A673 (cell line): ENCODE measurements at regions not wholly inside any gene's neighbourhood (a gene's known extent, or its start where the extent isn't known, plus 50 kb on each side); places are given as distances from the start of the nearest gene placed in this dataset.

Experiments
- BruUV-seq: library from RNA; stranded (reverse); fragments of 400-500 nt; replicated peaks from 2 replicates; lab custom pipeline; 2021; lab: Mats Ljungman, UMichigan
- CTCF ChIA-PET: fragments of 300-600 bp; sonication (Branson Sonifier 250); formaldehyde crosslinking; loops from one replicate; lab custom pipeline; 2022; ENCODE audit warnings: antibody characterized with exemption; lab: Charles Lee
- POLR2A ChIA-PET: fragments of 300-600 bp; sonication (Branson Sonifier 250); formaldehyde crosslinking; loops from one replicate; lab custom pipeline; 2022; ENCODE audit warnings: antibody characterized with exemption; ENCODE audit not compliant: low non-redundant PET; lab: Charles Lee
- DNase-seq: peaks from one replicate; pipeline ENCODE4 v3.0.0-alpha.2; 2015; ENCODE audit warnings: low spot score
- H3K27ac ChIP-seq: fragments of 200-600 bp; sonication (generic); 2 replicates; pipeline ENCODE4 v1.5.1; 2016; ENCODE audit warnings: mixed run types, low read depth, mild to moderate bottlenecking, mixed read lengths, antibody characterized with exemption, low read length; ENCODE audit not compliant: poor library complexity, severe bottlenecking
- H3K27me3 ChIP-seq: fragments of 200-600 bp; sonication (generic); replicated peaks from 2 replicates; pipeline ENCODE4 v1.6.1; 2017; ENCODE audit warnings: mixed run types, low read depth, mild to moderate bottlenecking, mixed read lengths, antibody characterized with exemption, low read length; ENCODE audit not compliant: insufficient read depth, poor library complexity
- H3K36me3 ChIP-seq: fragments of 200-600 bp; sonication (generic); 2 replicates; pipeline ENCODE4 v1.6.1; 2016; ENCODE audit warnings: mixed run types, mild to moderate bottlenecking, mixed read lengths, antibody characterized with exemption, low read length; ENCODE audit not compliant: insufficient read depth, poor library complexity, severe bottlenecking
- H3K4me1 ChIP-seq: fragments of 200-600 bp; sonication (generic); 2 replicates; pipeline ENCODE4 v1.6.1; 2017; ENCODE audit warnings: mixed run types, mild to moderate bottlenecking, mixed read lengths, antibody characterized with exemption, low read length; ENCODE audit not compliant: insufficient read depth, poor library complexity, severe bottlenecking
- H3K4me3 ChIP-seq: fragments of 200-600 bp; sonication (generic); 2 replicates; pipeline ENCODE4 v1.5.1; 2016; ENCODE audit warnings: low read depth, mixed run types, mild to moderate bottlenecking, mixed read lengths, low read length; ENCODE audit not compliant: poor library complexity, severe bottlenecking
- H3K9me3 ChIP-seq: fragments of 200-600 bp; sonication (generic); 2 replicates; pipeline ENCODE4 v1.6.1; 2016; ENCODE audit warnings: mixed run types, low read depth, mild to moderate bottlenecking, mixed read lengths, antibody characterized with exemption, low read length; ENCODE audit not compliant: poor library complexity, severe bottlenecking
- CTCF ChIP-seq: fragments of 300-800, 200-600 bp; sonication (generic); conservative IDR thresholded peaks from 2 replicates; pipeline ENCODE4 v1.5.1; 2017; ENCODE audit warnings: low read depth, mild to moderate bottlenecking, antibody characterized with exemption, low read length, moderate library complexity, mixed read lengths
- EZH2 ChIP-seq: fragments of 200-600 bp; sonication (generic); IDR thresholded peaks from 2 replicates; pipeline ENCODE4 v1.6.1; 2017; ENCODE audit warnings: borderline replicate concordance, low read depth, mild to moderate bottlenecking, mixed read lengths, antibody characterized with exemption, low read length; ENCODE audit not compliant: poor library complexity, severe bottlenecking
- intact Hi-C: fragments of 100-400 bp; cut with micrococcal nuclease; formaldehyde crosslinking; loops from one replicate; pipeline ENCODE4 v1.10.0; 2022; ENCODE audit not compliant: unreplicated experiment

- ChIA-PET CTCF (no interaction called here), POLR2A (no interaction called here)
- peaks cover 12% of the 10 kb centered on the region for H3K4me1 ChIP-seq
- H3K27me3 ChIP-seq = no peaks in the 10 kb centered on the region
- BruUV-seq = no TSS peak
- no peak overlapping the region for H3K27ac ChIP-seq
- TF ChIP-seq CTCF (no peak), EZH2 (no peak)
- H3K36me3 ChIP-seq = no peaks in the 10 kb centered on the region
- H3K9me3 ChIP-seq = no peaks in the 10 kb centered on the region
- no peak overlapping the region for H3K4me3 ChIP-seq
- intact Hi-C loops = no loop called here
- no peak for DNase-seq
Measured at GRCh38 chr13:87120476-87120875, 550.7 kb upstream of the SLITRK5 start.

- BruUV-seq = no TSS peak
- no peak overlapping the region for H3K27ac ChIP-seq
- CTCF ChIA-PET = no interaction called here
- POLR2A ChIA-PET = no interaction called here
- H3K9me3 ChIP-seq = no peaks in the 10 kb centered on the region
- H3K4me1 ChIP-seq = peaks cover 12% of the 10 kb centered on the region
- TF ChIP-seq CTCF (no peak), EZH2 (no peak)
- no peaks in the 10 kb centered on the region for H3K36me3 ChIP-seq
- H3K27me3 ChIP-seq = no peaks in the 10 kb centered on the region
- DNase-seq = no peak
- H3K4me3 ChIP-seq = no peak overlapping the region
- intact Hi-C loops = no loop called here
Measured at GRCh38 chr13:87122551-87122950, 548.6 kb upstream of the SLITRK5 start.

GRCh38 chr13:87123987-87124784 is 547.0 kb upstream of the SLITRK5 start:
- H3K36me3 ChIP-seq = no peaks in the 10 kb centered on the region
- intact Hi-C loops = no loop called here
- no peaks in the 10 kb centered on the region for H3K27me3 ChIP-seq
- peak; percentile 92 for DNase-seq
- H3K9me3 ChIP-seq = no peaks in the 10 kb centered on the region
- POLR2A ChIA-PET = no interaction called here
- CTCF ChIA-PET = no interaction called here
- H3K27ac ChIP-seq = no peak overlapping the region
- H3K4me3 ChIP-seq = no peak overlapping the region
- peaks cover 12% of the 10 kb centered on the region for H3K4me1 ChIP-seq
- TF ChIP-seq CTCF = no peak
- no peak for TF ChIP-seq EZH2
- BruUV-seq = no TSS peak
